ENCODE measurements at regions not wholly inside any gene's neighbourhood (a gene's known extent, or its start where the extent isn't known, plus 50 kb on each side); places are given as distances from the start of the nearest gene placed in this dataset.
"Not testable (repeated sequence)": the region's sequence is repeated elsewhere in the genome, so short reads cannot be mapped to it uniquely, and the experiment has no call there.

DNA sequence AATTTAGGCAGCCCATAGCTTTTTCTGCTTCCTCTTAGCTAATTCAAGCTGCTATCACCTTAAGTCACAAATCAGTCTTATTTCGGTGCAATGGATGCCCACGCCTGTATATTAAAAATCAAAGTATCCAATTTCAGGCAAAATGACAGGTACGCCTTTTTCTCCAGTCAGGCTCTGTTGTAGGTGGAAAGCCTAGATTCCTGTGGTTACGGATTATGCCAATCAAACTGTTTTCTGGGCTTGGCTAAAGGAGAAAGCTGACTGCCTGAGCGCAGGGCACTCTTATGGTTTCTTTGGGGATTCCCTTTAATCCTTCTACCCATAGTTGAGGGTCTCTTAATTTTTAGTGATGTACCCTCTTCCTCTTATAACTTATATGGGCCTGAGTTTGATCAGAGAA, 550.5 kb downstream of the PDHA2 start:
- Histone ChIP-seq H3K4me1 (no peaks in the 10 kb centered on the region), H3K36me3 (no peaks in the 10 kb centered on the region), H3K9me3 (replicated peaks) (no peaks in the 10 kb centered on the region), H3K4me3 (no peak overlapping the region), H3K27ac (no peak overlapping the region), H3K27me3 (no peaks in the 10 kb centered on the region)
- no peak for DNase-seq

DNA sequence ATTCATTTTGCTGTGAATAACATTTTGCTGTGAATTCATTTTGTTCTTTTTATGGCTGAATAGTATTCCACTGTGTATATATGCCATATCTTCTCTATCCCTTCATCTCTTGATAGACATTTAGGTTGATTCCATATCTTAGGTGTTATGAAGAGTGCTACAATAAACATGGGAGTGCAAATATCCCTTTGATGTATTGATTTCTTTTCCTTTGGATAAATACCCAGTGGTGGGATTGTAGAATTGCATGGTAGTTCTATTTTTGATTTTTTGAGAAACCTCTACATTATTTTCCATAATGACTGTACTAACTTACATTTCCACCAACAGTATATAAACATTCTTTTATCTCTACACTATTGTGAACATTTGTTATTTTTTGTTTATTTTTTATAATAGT, 555.9 kb downstream of the PDHA2 start:
- no peaks in the 10 kb centered on the region for H3K9me3 ChIP-seq (replicated peaks)
- H3K4me3 ChIP-seq = no peak overlapping the region
- DNase-seq = no peak
- no peak overlapping the region for H3K27ac ChIP-seq
- no peaks in the 10 kb centered on the region for H3K4me1 ChIP-seq
- H3K36me3 ChIP-seq = no peaks in the 10 kb centered on the region
- H3K27me3 ChIP-seq = no peaks in the 10 kb centered on the region

DNA sequence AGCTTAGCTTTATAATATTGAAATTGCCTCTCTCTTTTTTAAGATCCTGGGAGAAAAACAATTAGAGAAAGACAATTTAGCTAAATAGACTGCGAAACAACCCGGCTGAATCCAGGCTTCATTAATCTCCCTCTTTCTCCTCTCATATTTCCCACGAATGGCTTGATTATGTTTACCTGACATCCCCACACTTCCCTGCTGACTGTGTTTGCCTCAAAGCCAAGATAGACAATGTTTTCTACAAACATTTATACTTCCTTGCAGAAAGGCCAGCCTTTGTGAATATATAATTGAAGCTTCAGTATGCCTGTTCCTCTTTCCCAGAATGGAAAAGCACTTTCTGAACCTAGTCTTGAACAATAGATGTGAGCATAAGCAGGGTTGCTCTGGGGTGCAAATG, 566.8 kb downstream of the PDHA2 start:
- Histone ChIP-seq H3K4me1 (no peaks in the 10 kb centered on the region), H3K27me3 (no peaks in the 10 kb centered on the region), H3K4me3 (no peak overlapping the region), H3K9me3 (replicated peaks) (no peaks in the 10 kb centered on the region), H3K27ac (no peak overlapping the region), H3K36me3 (no peaks in the 10 kb centered on the region)
- no peak for DNase-seq

DNA sequence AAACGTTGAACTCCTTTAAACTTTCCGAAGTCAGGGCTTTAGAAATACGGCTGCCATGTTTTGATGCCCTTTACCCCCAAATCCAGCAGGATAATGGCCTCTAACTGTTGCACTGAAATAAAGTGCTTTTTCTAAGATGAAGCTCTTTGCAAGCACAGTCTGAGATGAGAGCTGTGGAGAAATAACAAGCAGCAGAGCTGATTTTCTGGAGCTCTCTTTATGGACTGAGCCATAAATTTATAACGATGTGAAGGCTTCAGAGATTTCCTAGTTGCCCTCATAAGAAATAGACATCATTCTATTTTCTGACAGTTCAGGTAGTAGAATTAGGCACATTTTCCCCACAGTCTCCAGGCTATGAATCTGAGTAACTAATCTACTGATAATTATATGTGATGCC, 567.3 kb downstream of the PDHA2 start:
- Histone ChIP-seq H3K4me1 (no peaks in the 10 kb centered on the region), H3K9me3 (replicated peaks) (no peaks in the 10 kb centered on the region), H3K36me3 (no peaks in the 10 kb centered on the region), H3K4me3 (no peak overlapping the region), H3K27ac (no peak overlapping the region), H3K27me3 (no peaks in the 10 kb centered on the region)
- DNase-seq = no peak

DNA sequence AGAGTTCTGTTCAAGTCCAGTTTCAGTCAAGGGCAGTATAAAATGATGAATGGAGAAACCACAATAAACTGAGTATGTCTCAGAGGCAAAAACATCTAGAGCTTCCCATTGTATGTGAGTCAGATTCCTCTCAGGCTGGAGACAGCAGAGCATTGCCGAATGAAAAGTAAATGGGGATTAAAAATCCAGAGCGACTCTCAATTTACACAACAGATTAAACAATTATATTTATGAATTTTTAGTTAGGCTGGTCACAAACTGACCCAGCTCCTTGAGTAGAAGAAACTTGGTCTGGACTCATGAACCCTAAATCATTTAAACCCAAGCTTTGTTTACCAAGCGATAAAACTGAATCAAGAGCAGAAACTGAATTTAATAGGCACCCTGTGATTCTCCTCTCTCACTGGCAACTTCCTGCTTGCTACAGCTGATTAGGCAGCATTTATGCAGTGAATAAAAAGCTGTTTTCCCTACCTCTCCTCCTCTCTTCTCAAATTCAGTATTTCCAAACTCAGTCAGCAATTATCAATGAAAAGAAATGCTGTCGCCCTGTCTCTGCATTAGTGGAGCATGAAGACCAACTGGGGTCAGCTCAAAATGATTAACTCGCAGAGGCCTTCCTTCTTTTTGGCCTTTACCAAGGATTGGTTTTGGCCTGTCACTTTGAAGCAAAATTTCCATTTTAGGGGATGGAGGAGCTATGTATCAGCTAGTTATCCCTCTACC, 568.0 kb downstream of the PDHA2 start:
- Histone ChIP-seq H3K27ac (no peak overlapping the region), H3K9me3 (replicated peaks) (no peaks in the 10 kb centered on the region), H3K4me3 (no peak overlapping the region), H3K27me3 (no peaks in the 10 kb centered on the region), H3K36me3 (no peaks in the 10 kb centered on the region), H3K4me1 (no peaks in the 10 kb centered on the region)
- no peak for DNase-seq

DNA sequence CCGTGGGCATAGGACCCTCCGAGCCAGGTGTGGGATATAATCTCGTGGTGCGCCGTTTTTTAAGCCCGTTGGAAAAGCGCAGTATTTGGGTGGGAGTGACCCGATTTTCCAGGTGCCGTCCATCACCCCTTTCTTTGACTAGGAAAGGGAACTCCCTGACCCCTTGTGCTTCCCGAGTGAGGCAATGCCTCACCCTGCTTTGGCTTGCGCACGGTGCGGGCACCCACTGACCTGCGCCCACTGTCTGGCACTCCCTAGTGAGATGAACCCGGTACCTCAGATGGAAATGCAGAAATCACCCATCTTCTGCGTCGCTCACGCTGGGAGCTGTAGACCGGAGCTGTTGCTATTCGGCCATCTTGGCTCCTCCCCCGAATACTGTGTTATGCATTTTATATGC, 575.0 kb downstream of the PDHA2 start:
- not testable (repeated sequence) for H3K27me3 ChIP-seq; H3K4me3 ChIP-seq; H3K4me1 ChIP-seq; H3K27ac ChIP-seq; DNase-seq; H3K9me3 ChIP-seq (replicated peaks); H3K36me3 ChIP-seq

DNA sequence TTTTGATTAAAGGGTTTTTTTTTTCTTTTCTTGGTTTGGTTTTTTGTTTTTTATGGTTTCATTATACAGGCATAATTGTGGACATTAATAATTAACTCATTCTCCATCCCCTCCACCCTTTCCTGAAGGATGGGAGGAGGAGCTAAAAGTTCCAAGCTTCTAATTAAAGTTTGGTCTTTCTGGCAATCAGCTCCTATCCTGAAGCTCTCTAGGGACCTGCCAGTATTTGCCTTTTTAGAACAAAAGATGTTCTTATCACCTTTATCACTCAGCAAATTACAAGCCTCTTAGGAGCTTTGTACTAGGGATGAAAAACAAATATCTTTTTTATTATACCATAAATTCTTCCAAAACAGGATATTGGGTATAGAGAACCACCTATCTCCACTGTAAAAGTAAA, 589.8 kb downstream of the PDHA2 start:
- Histone ChIP-seq H3K27ac (no peak overlapping the region), H3K27me3 (0 out of 2 replicates have a peak, but pooled peaks cover 6% of the 10 kb centered on the region), H3K36me3 (no peaks in the 10 kb centered on the region), H3K9me3 (replicated peaks) (no peaks in the 10 kb centered on the region), H3K4me3 (no peak overlapping the region), H3K4me1 (no peaks in the 10 kb centered on the region)
- no peak for DNase-seq

DNA sequence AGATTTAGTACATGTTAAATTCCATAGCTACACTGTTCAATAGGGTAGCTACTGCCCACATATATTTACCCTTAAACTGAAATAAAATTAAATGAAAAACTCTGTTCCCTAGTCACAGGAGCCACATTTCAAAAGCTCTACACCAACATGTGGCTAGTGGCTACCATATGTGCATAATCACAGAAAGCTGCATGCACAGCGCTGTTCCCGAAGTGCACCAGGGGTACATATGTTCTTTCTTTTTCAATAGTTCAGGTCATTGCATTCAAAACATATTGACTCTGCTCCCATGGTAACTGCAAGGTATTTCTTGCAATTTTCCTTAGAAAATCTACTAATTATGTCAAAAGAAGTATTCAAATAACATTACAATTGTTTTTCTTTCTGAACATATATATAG, 591.2 kb downstream of the PDHA2 start:
- Histone ChIP-seq H3K27me3 (0 out of 2 replicates have a peak, but pooled peaks cover 6% of the 10 kb centered on the region), H3K4me3 (no peak overlapping the region), H3K36me3 (no peaks in the 10 kb centered on the region), H3K9me3 (replicated peaks) (no peaks in the 10 kb centered on the region), H3K27ac (no peak overlapping the region), H3K4me1 (no peaks in the 10 kb centered on the region)
- DNase-seq = no peak

DNA sequence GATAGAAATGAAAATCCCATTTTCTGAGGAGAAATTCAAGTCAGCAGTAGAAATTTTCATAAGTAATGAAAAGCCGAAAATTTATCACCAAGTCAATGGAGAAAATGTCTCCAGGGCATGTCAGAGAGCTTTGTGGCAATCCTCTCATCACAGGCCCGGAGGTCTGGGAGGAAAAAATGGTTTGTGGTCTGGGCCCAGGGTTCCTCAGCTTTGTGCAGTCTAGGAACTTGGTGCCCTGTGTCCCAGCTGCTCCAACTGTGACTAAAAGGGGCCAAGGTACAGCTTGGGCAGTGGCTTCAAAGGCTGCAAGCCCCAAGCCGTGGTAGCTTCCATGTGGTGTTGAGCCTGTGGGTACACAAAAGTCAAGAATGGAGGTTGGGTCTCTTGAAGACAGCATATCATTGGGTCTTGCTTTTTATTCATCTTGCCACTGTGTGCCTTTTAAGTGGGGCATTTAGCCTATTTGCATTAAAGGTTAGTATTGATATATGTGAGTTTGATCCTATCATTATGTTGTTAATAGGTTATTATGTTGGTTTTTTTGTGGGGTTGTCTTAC, 608.5 kb downstream of the PDHA2 start:
- DNase-seq = no peak
- Histone ChIP-seq H3K4me3 (no peak overlapping the region), H3K9me3 (replicated peaks) (0 out of 2 replicates have a peak, but pooled peaks cover 8% of the 10 kb centered on the region), H3K27me3 (no peaks in the 10 kb centered on the region), H3K36me3 (no peaks in the 10 kb centered on the region), H3K27ac (no peak overlapping the region), H3K4me1 (no peaks in the 10 kb centered on the region)

DNA sequence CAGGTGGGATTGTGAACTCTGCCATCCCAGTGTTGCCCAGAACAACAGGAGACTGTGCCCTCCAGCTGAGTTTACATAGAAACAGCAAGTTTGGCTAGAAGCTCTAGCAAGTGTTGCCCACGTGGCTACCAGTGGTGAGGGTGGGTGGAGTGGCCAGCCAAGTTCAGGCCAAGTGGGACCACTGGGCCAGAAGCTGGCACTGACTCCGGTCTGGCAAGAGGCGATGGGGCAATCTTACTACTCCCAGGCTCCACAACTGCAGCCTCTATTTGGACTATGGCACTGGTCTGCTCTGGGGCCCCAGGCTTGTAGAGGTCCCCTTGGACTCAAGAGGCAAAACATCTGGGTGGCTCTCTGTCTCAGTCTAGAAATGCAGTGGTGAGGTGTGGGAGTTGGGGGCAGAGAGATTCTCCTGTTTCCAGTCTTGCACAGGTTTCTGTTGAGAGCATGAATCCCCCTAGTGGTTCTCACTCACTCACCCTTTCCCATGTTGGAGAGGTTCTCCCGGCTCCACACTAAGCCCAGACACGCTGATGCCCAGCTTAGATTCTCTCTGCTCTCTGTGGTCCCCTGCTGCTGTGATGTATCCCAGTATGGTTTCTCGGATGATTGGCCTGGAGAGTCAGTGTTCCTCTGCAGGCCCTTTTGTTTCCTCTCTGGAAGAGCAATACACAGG, 615.3 kb downstream of the PDHA2 start:
- H3K9me3 ChIP-seq (replicated peaks) = no peaks in the 10 kb centered on the region
- H3K36me3 ChIP-seq = no peaks in the 10 kb centered on the region
- DNase-seq = no peak
- H3K4me3 ChIP-seq = no peak overlapping the region
- no peak overlapping the region for H3K27ac ChIP-seq
- no peaks in the 10 kb centered on the region for H3K4me1 ChIP-seq
- H3K27me3 ChIP-seq = no peaks in the 10 kb centered on the region

DNA sequence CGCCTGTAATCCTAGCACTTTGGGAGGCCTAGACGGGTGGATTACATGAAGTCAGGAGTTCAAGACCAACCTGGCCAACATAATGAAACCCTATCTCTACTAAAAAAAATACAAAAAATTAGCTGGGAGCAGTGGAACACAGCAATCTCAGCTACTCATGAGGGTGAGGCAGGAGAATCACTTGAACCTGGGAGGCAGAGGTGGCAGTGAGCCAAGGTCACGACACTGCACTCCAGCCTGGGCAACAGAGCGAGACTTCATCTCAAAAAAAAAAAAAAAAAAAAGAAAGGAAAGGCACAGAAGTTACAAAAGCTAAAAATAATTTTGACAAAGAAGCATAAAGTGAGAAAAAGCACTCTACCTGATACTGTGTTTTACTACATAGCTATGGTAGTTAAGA, 618.1 kb downstream of the PDHA2 start:
- H3K27ac ChIP-seq; H3K36me3 ChIP-seq; DNase-seq; H3K4me1 ChIP-seq; H3K9me3 ChIP-seq (replicated peaks); H3K4me3 ChIP-seq; H3K27me3 ChIP-seq: not testable (repeated sequence)

DNA sequence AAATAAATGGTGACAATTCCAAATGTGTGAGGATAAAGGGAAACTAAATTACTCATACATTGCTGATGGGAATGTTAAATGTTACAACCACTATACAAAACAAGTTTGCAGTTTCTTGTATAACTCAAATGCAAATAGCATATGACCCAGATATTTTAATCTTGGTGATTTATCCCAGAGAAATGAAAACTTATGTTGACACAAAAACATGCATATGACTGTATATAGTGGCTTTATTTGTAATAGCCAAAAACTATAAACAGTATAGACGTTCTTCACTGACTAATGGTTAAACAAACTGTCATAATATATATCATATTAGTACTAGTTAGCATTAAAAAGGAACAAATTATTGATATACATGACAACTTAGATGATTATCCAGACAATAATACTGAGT, 619.2 kb downstream of the PDHA2 start:
- no peaks in the 10 kb centered on the region for H3K27me3 ChIP-seq
- H3K27ac ChIP-seq = no peak overlapping the region
- H3K36me3 ChIP-seq = no peaks in the 10 kb centered on the region
- H3K9me3 ChIP-seq (replicated peaks) = no peaks in the 10 kb centered on the region
- no peak overlapping the region for H3K4me3 ChIP-seq
- DNase-seq = no peak
- no peaks in the 10 kb centered on the region for H3K4me1 ChIP-seq

DNA sequence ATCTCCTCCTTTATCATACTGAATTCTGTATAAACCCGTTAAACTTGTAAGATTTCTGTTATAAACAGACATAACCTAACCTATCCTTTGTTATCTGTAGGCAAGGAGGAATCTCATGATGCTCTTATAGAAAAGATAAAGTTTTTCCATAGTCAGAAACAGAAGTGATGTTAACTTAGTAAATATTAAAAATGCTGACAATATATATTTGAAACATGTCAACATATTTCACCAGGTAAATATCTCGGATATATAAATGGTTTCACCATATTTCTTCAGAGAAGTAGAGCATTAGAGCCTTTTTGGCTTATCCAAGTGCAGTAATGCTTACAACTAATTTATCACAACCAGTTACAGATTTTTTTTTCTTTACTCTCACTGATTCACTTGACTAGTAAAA, 625.9 kb downstream of the PDHA2 start:
- Histone ChIP-seq H3K9me3 (replicated peaks) (no peaks in the 10 kb centered on the region), H3K27me3 (no peaks in the 10 kb centered on the region), H3K4me3 (no peak overlapping the region), H3K4me1 (no peaks in the 10 kb centered on the region), H3K36me3 (no peaks in the 10 kb centered on the region), H3K27ac (no peak overlapping the region)
- no peak for DNase-seq

DNA sequence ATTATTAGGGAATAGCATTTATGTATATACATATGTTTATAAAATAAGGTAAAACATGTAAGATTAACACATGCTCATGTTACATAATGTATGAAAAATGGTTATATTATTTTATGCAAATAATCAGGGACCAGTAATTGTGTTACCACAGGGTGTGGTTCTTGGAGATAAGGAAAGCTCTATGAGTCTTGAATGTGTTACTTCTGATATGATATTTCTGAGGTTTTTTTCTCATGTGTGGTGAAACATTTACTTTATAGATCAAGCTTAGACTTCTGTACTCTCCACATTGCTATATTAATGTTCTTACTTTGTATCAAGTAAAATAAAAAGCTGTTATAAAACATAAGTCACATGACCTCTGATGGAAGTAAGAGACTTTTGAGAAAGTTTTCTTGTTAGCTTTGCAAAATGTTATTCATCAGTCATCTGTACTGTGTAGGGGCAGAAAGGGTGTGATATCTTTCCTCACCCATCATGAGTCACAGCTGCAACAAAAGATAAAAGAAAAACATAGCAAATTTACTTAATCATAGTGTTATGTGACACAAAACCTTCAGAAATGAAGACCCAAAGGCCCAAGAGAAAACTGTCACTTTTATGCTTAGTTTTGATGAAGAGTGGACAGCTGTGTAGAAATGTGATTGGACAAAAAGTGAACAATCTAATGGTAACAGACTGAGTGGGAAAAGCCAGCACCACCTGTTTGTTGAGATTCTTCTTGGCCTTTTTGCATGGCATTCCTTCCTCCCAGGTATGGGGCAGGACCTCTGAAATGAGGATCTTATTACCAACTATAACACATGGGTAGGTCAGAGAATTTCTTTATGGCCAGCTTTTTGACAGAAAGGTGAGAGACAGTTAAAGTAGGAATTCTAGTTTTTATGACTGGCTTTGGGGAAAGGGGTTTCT, 632.3 kb downstream of the PDHA2 start:
- Histone ChIP-seq H3K4me1 (no peaks in the 10 kb centered on the region), H3K27me3 (no peaks in the 10 kb centered on the region), H3K27ac (no peak overlapping the region), H3K36me3 (no peaks in the 10 kb centered on the region), H3K9me3 (replicated peaks) (no peaks in the 10 kb centered on the region), H3K4me3 (no peak overlapping the region)
- DNase-seq = no peak

DNA sequence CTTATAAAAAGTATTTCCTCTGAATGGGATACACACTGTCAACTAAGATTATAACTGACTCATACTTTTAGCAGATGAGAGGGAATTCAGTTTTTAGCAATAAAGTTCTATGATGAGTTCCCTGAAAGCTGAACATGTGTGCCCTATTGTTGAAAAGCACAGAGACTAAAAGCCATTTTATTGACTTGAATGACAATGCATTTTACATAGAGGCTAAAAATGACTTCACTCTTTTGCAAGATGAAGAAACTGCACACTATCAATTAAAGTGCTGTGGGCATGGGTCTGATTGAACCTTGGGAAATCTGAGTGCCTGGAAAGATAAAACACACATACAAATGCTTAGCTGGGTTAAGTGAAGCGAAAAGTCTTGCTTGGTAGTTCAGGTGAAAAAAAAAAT, 633.4 kb downstream of the PDHA2 start:
- no peaks in the 10 kb centered on the region for H3K36me3 ChIP-seq
- H3K4me1 ChIP-seq = no peaks in the 10 kb centered on the region
- H3K9me3 ChIP-seq (replicated peaks) = no peaks in the 10 kb centered on the region
- H3K27ac ChIP-seq = no peak overlapping the region
- no peak for DNase-seq
- no peaks in the 10 kb centered on the region for H3K27me3 ChIP-seq
- H3K4me3 ChIP-seq = no peak overlapping the region

Data from SJCRH30 (cell line).